DMS153 (cell line): ENCODE measurements at regions not wholly inside any gene's neighbourhood (a gene's known extent, or its start where the extent isn't known, plus 50 kb on each side); places are given as distances from the start of the nearest gene placed in this dataset.
"Not testable (repeated sequence)": the region's sequence is repeated elsewhere in the genome, so short reads cannot be mapped to it uniquely, and the experiment has no call there.

Experiments used
- DNase-seq: peaks from one replicate; lab custom pipeline; 2025; lab: John Stamatoyannopoulos, UW

GRCh38 chr2:16185801-16186272, 245.5 kb downstream of the MYCN start:
- no peak for DNase-seq

- no peak for DNase-seq
Measured at GRCh38 chr2:16184945-16185660, 244.8 kb downstream of the MYCN start.

DNA sequence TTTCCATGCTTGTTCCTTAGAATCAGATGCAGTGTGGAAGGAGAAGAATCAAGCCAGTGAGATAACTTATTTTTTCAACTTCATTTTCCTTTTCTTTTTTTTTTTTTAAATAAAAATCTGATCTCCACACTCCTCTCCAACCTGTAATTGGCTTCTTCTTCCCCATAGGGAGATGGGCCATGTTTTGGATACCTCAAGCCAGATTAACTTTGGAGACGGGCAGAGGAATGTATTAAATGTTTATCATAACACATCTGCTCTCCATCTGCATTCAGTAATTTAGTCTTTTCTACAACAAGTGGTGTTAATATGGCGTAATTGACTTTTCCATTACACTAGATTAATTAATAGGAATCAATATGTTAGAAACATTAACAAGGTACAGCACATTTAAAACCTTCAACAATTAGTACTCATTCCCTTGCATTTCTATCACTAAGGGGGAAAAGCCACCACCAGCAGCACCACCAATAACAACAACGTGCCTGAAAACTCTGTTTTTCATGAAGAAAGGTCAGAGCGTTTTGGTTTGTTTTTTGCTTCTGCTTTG, 244.1 kb downstream of the MYCN start:
- no peak for DNase-seq

- DNase-seq = no peak
Measured at GRCh38 chr2:16183345-16183744, 243.0 kb downstream of the MYCN start.

- DNase-seq = no peak
Measured at GRCh38 chr2:16182841-16183240, 242.5 kb downstream of the MYCN start.

DNA sequence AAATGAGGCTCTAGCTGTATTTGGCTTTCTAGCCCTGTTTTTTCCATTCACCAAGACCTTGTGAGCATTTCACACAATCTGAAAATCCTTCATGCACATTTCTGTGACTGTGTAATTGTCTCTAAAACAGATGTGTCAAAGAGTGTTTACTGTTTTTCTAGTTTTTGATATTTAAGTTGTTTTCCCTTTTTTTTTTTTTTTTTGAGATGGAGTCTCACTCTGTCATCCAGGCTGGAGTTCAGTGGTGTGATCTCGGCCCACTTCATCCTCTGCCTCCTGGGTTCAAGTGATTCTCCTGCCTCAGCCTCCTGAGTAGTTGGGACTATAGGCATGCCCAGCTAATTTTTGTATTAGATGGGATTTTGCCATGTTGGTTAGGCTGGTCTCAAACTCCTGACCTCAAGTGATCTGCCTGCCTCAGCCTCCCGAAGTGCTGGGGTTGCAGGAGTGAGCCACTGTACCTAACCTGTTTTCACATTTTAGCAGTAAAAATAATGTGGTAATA, 242.0 kb downstream of the MYCN start:
- not testable (repeated sequence) for DNase-seq

- DNase-seq = no peak
Measured at GRCh38 chr2:16181741-16182090, 241.4 kb downstream of the MYCN start.

DNA sequence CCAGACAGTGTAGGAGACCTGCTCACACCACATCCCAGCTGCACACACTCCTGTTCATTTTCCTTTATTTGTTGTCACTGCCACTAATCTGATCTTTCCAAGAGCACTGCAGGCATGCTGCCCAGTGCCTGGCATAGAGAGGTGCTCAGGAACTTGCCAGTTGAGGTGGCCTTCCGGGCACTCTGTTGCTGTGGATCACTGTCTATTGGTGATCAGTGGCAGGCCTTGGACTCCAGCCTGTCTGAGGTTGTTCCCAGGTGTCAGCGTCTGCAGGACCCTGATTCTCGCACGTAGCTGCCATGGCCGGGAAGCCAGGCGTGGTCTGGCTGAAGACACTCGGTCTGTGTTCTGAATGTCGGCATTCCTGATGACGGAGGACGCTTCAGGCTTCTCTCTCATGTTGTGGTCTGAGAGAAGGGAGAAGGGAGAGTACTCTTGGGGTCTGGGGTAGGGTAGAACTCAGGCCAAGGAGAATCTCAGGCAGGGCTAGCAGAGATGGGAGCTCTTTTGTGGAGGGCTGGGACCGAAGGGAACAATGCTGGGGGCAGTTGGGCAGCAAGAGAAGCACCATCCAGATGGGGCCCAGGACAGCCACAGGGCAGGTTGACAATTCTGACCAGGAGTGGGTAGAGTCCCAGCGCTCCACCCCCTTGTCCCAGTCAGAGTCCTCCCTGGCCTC, 240.9 kb downstream of the MYCN start:
- no peak for DNase-seq

- no peak for DNase-seq
Measured at GRCh38 chr2:16180631-16181030, 240.3 kb downstream of the MYCN start.

DNA sequence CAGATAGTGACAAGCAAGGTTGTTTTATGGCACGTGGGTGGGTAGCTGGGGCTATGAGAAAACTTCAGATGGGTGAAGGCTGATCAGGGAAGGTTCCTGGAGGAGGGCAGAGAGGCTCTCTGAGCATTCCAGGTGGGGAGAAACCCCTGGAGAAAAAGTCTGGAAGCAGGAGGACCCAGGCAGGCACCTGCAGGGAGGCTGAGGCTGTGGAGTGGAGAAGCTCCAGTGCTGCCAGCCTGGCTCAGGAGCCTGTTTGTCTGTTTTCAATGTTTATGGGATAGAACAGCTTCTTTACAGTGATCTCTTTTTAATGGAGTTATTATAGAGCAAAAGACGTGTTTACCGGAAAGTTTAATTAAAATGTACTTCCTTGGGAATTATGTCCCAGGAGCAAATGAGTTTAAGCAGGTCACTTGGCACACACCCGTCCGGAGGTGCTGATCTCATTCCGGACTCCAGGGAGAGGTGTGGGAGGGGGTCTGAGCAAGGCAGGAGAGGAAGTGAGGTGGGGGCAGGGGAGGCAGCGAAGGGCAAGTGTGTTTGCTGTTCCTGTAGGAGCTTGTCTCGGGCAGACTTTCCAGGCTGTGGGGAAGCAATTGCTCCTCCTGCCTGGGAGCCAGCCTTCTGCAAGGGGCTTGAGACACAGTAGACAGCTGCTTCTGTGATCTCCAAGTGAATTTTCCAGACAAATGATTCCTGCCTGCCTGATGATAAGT, 239.5 kb downstream of the MYCN start:
- DNase-seq = no peak

GRCh38 chr2:16178551-16179130, 238.3 kb downstream of the MYCN start:
- no peak for DNase-seq

GRCh38 chr2:16177671-16178180, 237.4 kb downstream of the MYCN start:
- DNase-seq = no peak

- no peak for DNase-seq
Measured at GRCh38 chr2:16176971-16177480, 236.7 kb downstream of the MYCN start.

GRCh38 chr2:16175247-16175825, 235.0 kb downstream of the MYCN start:
- DNase-seq = no peak

- DNase-seq = no peak
Measured at GRCh38 chr2:16174693-16175045, 234.3 kb downstream of the MYCN start.

DNA sequence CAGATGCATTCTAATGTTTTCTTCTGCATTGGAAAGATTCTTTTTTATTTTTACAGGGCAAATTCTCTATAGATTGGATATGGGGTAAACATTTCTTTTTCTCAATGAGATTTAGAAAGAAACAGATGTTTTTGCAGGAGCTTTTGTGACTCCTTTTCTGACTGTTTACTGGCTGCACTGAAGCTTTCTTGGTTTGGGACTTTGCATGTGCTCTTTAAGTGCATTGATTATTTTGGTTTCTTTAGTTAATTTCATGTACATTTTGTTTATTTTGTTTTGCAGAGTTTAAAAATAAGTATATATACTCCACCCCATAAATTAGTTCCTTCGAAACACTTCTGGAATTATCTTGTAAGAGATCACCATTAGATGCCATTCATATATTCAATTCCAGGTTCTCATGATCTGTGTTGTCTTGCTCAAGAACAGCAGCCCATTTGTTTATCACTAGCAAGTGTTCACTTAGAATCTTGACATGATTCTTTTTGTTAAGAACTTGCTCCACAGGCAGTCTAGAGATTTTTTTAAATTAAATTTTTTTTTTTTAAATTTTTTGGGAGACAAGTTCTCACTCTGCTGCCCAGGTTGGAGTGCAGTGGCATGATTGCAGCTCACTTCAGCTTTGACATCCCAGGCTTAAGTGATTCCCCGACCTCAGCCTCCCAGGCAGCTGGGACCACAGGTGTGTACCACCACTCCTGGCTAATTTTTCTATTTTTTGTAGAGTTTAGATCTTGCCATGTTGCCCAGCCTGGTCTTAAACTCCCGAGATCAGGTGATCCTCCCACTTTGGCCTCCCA, 233.7 kb downstream of the MYCN start:
- DNase-seq = no peak

DNA sequence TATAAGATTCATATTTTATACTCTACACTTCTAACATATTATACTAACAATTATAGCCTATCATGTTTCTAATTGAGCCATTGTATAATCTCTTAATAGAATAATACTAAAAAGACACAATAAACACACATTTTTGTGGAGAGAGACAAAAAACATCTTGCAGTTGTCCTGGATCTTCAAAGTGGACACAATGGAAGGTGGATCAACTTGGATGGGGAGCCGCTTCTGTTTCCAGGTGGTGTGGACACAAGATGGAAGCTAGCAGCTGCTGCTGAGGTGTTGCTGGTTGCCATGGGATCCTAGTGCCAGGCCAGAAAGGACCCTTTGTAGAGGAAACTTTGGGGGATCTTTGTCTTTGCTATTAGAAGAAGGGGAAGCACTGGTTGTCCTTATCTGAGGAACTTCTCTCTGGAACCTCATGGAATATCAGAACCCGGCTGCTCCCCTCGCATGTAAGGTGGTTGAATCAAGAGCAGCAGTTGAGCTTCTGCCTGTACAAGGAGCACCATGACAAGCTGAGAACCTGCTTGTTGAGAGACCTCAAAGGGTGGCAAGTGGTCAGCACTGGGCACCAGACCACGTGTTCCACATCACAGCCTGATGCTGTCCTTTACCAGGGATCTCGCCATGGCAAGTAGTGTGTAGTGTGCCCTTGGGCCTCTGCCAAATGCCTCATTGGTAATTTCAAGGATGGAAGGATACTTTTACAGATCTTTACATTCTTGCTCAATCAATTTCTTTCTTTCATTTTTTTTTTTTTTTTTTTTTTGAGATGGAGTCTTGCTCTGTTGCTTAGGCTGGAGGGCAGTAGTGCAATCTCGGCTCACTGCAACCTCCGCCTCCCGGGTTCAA, 232.2 kb downstream of the MYCN start:
- DNase-seq = no peak

DNA sequence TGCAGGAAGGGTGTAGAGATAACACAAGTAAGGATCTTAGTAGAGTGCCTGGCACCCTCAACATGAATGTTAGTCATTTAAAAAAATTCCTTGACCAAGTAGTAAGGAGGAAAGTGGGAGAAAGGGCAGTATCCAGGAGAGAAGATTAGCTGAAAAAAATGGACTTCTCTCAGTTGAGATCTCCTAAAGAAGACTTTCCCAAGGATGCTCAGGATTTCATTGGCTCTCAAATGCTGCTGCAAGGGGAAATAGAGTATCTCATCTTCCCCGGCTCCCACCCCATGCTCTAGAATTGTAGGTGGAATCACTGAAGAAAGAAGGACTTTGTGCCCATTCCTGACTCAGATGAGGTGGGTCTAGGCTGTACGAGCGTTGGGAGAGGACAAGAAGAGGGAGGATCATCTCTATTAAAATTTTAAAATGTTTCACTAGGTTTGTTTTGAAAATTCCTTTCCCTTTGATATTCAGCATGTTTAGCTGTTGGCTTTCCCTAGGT, 231.1 kb downstream of the MYCN start:
- no peak for DNase-seq

DNA sequence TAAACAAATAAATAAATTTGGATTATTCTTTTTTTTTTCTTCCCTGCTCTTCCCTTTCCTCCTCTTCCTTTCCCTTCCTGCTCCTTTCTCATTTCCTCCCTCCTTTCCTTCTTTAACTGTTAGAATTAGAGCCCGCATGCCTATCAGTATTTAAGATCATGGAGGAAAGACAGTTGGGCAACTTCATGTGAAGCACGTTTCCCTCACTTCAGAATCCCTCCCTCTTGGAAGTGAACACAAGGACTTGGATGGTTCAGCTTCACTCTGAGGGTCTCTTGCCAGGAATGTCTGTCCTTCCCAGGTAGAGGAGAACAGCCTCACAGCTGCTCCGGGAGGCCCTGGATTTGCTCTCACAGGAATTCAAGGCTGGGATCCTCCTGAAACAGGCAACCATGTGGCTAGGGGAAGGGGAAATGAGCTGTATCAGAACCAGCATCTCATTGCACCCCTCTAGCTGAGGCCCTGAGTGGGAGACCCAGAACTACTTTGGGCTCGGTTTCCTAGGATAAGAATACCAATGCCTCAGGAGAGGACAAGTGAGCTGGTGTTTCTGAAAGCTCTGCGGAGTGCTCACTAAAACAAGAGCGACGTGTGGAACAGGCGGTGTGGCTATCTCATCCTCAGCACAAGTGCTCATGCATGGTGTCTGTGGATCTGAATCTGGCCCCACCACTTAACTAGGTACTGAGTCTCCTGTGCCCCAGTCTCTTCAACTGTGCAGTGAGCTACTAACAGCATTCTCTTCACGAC, 230.5 kb downstream of the MYCN start:
- DNase-seq = no peak
